Keratinocyte (primary cell): ENCODE measurements at regions not wholly inside any gene's neighbourhood (a gene's known extent, or its start where the extent isn't known, plus 50 kb on each side); places are given as distances from the start of the nearest gene placed in this dataset.

Experiments used
- DNase-seq: peaks from one replicate; pipeline ENCODE4 v3.0.0-alpha.2; 2011; ENCODE audit warnings: low read depth, missing footprints, low spot score
- FAIRE-seq: peaks from 2 replicates; lab custom pipeline; 2011; peaks lifted over from hg19 to GRCh38; lab: Jason Lieb, UNC
- H2AFZ ChIP-seq: 2 replicates; pipeline ENCODE4 v1.6.0; 2012; ENCODE audit warnings: low read length, control low read depth, inconsistent platforms; ENCODE audit not compliant: control insufficient read depth
- H3K27ac ChIP-seq: 2 replicates; pipeline ENCODE4 v1.5.1; 2011; ENCODE audit warnings: low read length; ENCODE audit not compliant: control insufficient read depth, insufficient read depth
- H3K27me3 ChIP-seq: 3 replicates; pipeline ENCODE4 v1.6.0; 2011; ENCODE audit warnings: low read length; ENCODE audit not compliant: control insufficient read depth, insufficient read depth; ENCODE audit errors: extremely low read depth
- H3K36me3 ChIP-seq, 2 experiments: 2 replicates in 1 of 2; 3 replicates in 1 of 2; pipeline ENCODE4 v1.5.1; 2011; ENCODE audit warnings: low read length in 2 of 2, mild to moderate bottlenecking in 1 of 2; ENCODE audit not compliant: control insufficient read depth in 2 of 2, insufficient read depth in 2 of 2; ENCODE audit errors: extremely low read depth in 1 of 2
- H3K4me1 ChIP-seq: 3 replicates; pipeline ENCODE4 v1.5.1; 2011; ENCODE audit warnings: low read length; ENCODE audit not compliant: control insufficient read depth, insufficient read depth; ENCODE audit errors: extremely low read depth
- H3K4me2 ChIP-seq: 3 replicates; pipeline ENCODE4 v1.6.0; 2011; ENCODE audit warnings: low read depth, low read length; ENCODE audit not compliant: control insufficient read depth, insufficient read depth; ENCODE audit errors: extremely low read depth
- H3K4me3 ChIP-seq, 3 experiments: fragments of 200-600 bp in 1 of 3; sonication (generic) in 1 of 3; 2 replicates in 2 of 3; 3 replicates in 1 of 3; pipeline ENCODE4 v1.5.1; 2011 to 2016; ENCODE audit warnings: low read length in 3 of 3, mild to moderate bottlenecking in 3 of 3, control low read depth in 2 of 3, inconsistent platforms in 1 of 3, low read depth in 1 of 3, mixed read lengths in 1 of 3, mixed run types in 1 of 3, moderate library complexity in 1 of 3; ENCODE audit not compliant: control insufficient read depth in 2 of 3, insufficient read depth in 2 of 3; ENCODE audit errors: extremely low read depth in 1 of 3
- H3K79me2 ChIP-seq: 2 replicates; pipeline ENCODE4 v1.6.0; 2012; ENCODE audit warnings: low read length; ENCODE audit not compliant: control insufficient read depth, insufficient read depth
- H3K9ac ChIP-seq: 3 replicates; pipeline ENCODE4 v1.6.0; 2011; ENCODE audit warnings: low read length; ENCODE audit not compliant: control insufficient read depth, insufficient read depth; ENCODE audit errors: extremely low read depth
- H3K9me1 ChIP-seq: 3 replicates; pipeline ENCODE4 v1.6.0; 2011; ENCODE audit warnings: low read length; ENCODE audit not compliant: control insufficient read depth, insufficient read depth; ENCODE audit errors: extremely low read depth
- H3K9me3 ChIP-seq: 2 replicates; pipeline ENCODE4 v1.5.1; 2012; ENCODE audit warnings: low read depth, low read length; ENCODE audit not compliant: control insufficient read depth
- H4K20me1 ChIP-seq: 3 replicates; pipeline ENCODE4 v1.6.0; 2011; ENCODE audit warnings: low read length; ENCODE audit not compliant: control insufficient read depth, insufficient read depth; ENCODE audit errors: extremely low read depth
- EZH2 ChIP-seq: IDR thresholded peaks from one replicate; pipeline ENCODE4 v1.6.1; 2012; ENCODE audit warnings: inconsistent platforms, mild to moderate bottlenecking, low read length, moderate library complexity
- dilution Hi-C: fragments of 300-500 bp; cut with MboI; formaldehyde crosslinking; loops from one replicate; pipeline ENCODE4 v1.7.0; 2020; ENCODE audit warnings: low sequenced_read_pairs; ENCODE audit not compliant: extremely low pct_ligation_motif_present
- TF ChIP-seq, protein P1 (sequence below), 3 experiments: IDR thresholded peaks in 1 of 3; conservative IDR thresholded peaks in 1 of 3; optimal IDR thresholded peaks in 1 of 3; 2 replicates in 2 of 3; 3 replicates in 1 of 3; pipeline versions ENCODE3 to v1.5.1; 2011; ENCODE audit warnings: low read length in 3 of 3, mild to moderate bottlenecking in 3 of 3, moderate library complexity in 2 of 3, control low read depth in 1 of 3, inconsistent platforms in 1 of 3; ENCODE audit not compliant: insufficient read depth in 2 of 3; ENCODE audit errors: extremely low read depth in 1 of 3

DNA sequence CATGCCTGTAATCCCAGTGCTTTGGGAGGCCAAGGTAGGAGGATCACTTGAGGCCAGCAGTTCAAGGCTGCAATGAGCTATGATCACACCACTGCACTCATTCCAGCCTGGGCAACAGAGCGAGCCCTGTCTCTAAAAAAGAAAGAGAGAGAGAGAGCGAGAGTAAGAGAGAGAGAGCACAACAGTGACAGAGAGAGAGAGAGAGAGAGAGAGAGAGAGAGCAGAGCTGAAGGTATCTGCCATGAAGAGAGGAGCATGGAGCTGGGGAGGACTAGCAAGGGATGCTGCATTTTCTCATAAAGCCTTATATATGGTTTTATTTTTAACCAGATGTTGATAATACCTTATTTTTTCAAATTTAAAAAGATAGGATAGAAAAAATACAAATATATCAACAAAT lies 84.5 kb upstream of the RNF32 start:
- H3K27ac ChIP-seq: no peak overlapping the region
- dilution Hi-C loops: no loop called here
- no peaks in the 10 kb centered on the region for H3K79me2 ChIP-seq
- H3K4me1 ChIP-seq: no peaks in the 10 kb centered on the region
- no peak overlapping the region for H3K4me3 ChIP-seq
- no peak overlapping the region for H2AFZ ChIP-seq
- TF ChIP-seq, protein P1, sequence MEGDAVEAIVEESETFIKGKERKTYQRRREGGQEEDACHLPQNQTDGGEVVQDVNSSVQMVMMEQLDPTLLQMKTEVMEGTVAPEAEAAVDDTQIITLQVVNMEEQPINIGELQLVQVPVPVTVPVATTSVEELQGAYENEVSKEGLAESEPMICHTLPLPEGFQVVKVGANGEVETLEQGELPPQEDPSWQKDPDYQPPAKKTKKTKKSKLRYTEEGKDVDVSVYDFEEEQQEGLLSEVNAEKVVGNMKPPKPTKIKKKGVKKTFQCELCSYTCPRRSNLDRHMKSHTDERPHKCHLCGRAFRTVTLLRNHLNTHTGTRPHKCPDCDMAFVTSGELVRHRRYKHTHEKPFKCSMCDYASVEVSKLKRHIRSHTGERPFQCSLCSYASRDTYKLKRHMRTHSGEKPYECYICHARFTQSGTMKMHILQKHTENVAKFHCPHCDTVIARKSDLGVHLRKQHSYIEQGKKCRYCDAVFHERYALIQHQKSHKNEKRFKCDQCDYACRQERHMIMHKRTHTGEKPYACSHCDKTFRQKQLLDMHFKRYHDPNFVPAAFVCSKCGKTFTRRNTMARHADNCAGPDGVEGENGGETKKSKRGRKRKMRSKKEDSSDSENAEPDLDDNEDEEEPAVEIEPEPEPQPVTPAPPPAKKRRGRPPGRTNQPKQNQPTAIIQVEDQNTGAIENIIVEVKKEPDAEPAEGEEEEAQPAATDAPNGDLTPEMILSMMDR (optimal IDR thresholded peaks at IDR 0.05 in 1 of 3, IDR thresholded peaks at IDR 0.05 in 1 of 3, conservative IDR thresholded peaks at IDR 0.05 in 1 of 3; ENCODE audit: extremely low read depth in 1 of 3, insufficient read depth in 2 of 3, low read length in 3 of 3): no peak
- no peak for TF ChIP-seq EZH2
- H4K20me1 ChIP-seq: no peaks in the 10 kb centered on the region
- H3K36me3 ChIP-seq: no peaks in the 10 kb centered on the region
- no peaks in the 10 kb centered on the region for H3K9me1 ChIP-seq
- no peak overlapping the region for H3K4me2 ChIP-seq
- no peaks in the 10 kb centered on the region for H3K9me3 ChIP-seq
- DNase-seq: no peak
- no peaks in the 10 kb centered on the region for H3K27me3 ChIP-seq
- no peak for FAIRE-seq
- H3K9ac ChIP-seq: no peak overlapping the region

- no peak for TF ChIP-seq EZH2
- TF ChIP-seq, protein P1 (optimal IDR thresholded peaks at IDR 0.05 in 1 of 3, IDR thresholded peaks at IDR 0.05 in 1 of 3, conservative IDR thresholded peaks at IDR 0.05 in 1 of 3; ENCODE audit: extremely low read depth in 1 of 3, insufficient read depth in 2 of 3, low read length in 3 of 3): no peak
- no peaks in the 10 kb centered on the region for H3K36me3 ChIP-seq
- H3K9me1 ChIP-seq: no peaks in the 10 kb centered on the region
- no peaks in the 10 kb centered on the region for H3K9me3 ChIP-seq
- no peaks in the 10 kb centered on the region for H3K4me1 ChIP-seq
- no peak overlapping the region for H2AFZ ChIP-seq
- no peak overlapping the region for H3K27ac ChIP-seq
- no peaks in the 10 kb centered on the region for H3K79me2 ChIP-seq
- dilution Hi-C loops: no loop called here
- H3K4me3 ChIP-seq: no peak overlapping the region
- no peak overlapping the region for H3K4me2 ChIP-seq
- FAIRE-seq (no peak), DNase-seq (no peak)
- no peaks in the 10 kb centered on the region for H4K20me1 ChIP-seq
- no peak overlapping the region for H3K9ac ChIP-seq
- no peaks in the 10 kb centered on the region for H3K27me3 ChIP-seq
These were observed 86.1 kb upstream of the RNF32 start for GRCh38 chr7:156554488-156554887.
